ENCODE measurements at regions not wholly inside any gene's neighbourhood (a gene's known extent, or its start where the extent isn't known, plus 50 kb on each side); places are given as distances from the start of the nearest gene placed in this dataset.

GRCh38 chr1:244200596-244200995, 149.5 kb downstream of the ZBTB18 start:
- no peak overlapping the region for H3K4me3 ChIP-seq (ENCODE audit: low read depth, low read length)
- TF ChIP-seq CTCF (IDR thresholded peaks at IDR 0.05; ENCODE audit: insufficient read depth, low read depth, low read length): no peak
- no peak for DNase-seq (ENCODE audit: low read depth)

GRCh38 chr1:244201750-244202149, 150.7 kb downstream of the ZBTB18 start:
- no peak overlapping the region for H3K4me3 ChIP-seq (ENCODE audit: low read depth, low read length)
- no peak for TF ChIP-seq CTCF (IDR thresholded peaks at IDR 0.05; ENCODE audit: insufficient read depth, low read depth, low read length)
- no peak for DNase-seq (ENCODE audit: low read depth)

GRCh38 chr1:244204004-244204403, 152.9 kb downstream of the ZBTB18 start:
- H3K4me3 ChIP-seq (ENCODE audit: low read depth, low read length): no peak overlapping the region
- TF ChIP-seq CTCF (IDR thresholded peaks at IDR 0.05; ENCODE audit: insufficient read depth, low read depth, low read length): no peak
- no peak for DNase-seq (ENCODE audit: low read depth)

- H3K4me3 ChIP-seq (ENCODE audit: low read depth, low read length): no peak overlapping the region
- no peak for TF ChIP-seq CTCF (IDR thresholded peaks at IDR 0.05; ENCODE audit: insufficient read depth, low read depth, low read length)
- no peak for DNase-seq (ENCODE audit: low read depth)
Observed at GRCh38 chr1:244205171-244205570, 154.1 kb downstream of the ZBTB18 start.

GRCh38 chr1:244205906-244206305, 154.8 kb downstream of the ZBTB18 start:
- H3K4me3 ChIP-seq (ENCODE audit: low read depth, low read length): no peak overlapping the region
- no peak for TF ChIP-seq CTCF (IDR thresholded peaks at IDR 0.05; ENCODE audit: insufficient read depth, low read depth, low read length)
- DNase-seq (ENCODE audit: low read depth): no peak

- DNase-seq (ENCODE audit: low read depth): peak; percentile 52
- TF ChIP-seq CTCF (IDR thresholded peaks at IDR 0.05; ENCODE audit: insufficient read depth, low read depth, low read length): no peak
- no peak overlapping the region for H3K4me3 ChIP-seq (ENCODE audit: low read depth, low read length)
Observed at GRCh38 chr1:244207042-244207934, 156.2 kb downstream of the ZBTB18 start.

GRCh38 chr1:244207935-244208244, 156.8 kb downstream of the ZBTB18 start:
- DNase-seq (ENCODE audit: low read depth): peak; percentile 23
- no peak overlapping the region for H3K4me3 ChIP-seq (ENCODE audit: low read depth, low read length)

More at GRCh38 chr1:244207935-244208244, 156.8 kb downstream of the ZBTB18 start:
- no peak for TF ChIP-seq CTCF (IDR thresholded peaks at IDR 0.05; ENCODE audit: insufficient read depth, low read depth, low read length)

Measured in fibroblast of villous mesenchyme (primary cell).